ENCODE measurements at regions not wholly inside any gene's neighbourhood (a gene's known extent, or its start where the extent isn't known, plus 50 kb on each side); places are given as distances from the start of the nearest gene placed in this dataset.

DNA sequence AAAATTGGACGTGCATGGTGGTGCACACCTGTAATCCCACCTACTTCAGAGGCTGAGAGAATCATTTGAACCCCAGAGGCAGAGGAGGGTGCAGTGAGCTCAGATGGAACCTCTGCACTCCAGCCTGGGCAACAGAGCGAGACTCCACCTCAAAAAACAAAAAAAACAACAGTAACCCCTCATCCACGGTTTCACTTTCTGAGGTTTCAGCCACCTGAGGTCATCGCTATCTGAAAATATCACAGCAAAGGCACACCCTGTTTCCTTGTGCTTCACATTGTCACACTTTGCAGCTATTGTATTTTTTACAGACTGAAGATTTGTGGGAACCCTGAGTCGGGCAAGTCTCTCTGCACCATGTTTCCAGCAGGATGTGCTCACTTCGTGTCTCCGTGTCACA is 54.1 kb upstream of the FOXQ1 start:
- H3K36me3 ChIP-seq (ENCODE audit: low read depth) = no peaks in the 10 kb centered on the region
- H3K9ac ChIP-seq = no peak overlapping the region
- in situ Hi-C loops (cut with MboI) = no loop called here
- H3K9me3 ChIP-seq (ENCODE audit: low read depth) = no peaks in the 10 kb centered on the region
- no peak overlapping the region for H3K27ac ChIP-seq
- H2AFZ ChIP-seq = no peak overlapping the region
- H3K9me2 ChIP-seq (ENCODE audit: insufficient read depth) = no peaks in the 10 kb centered on the region
- H3K27me3 ChIP-seq (replicated peaks; ENCODE audit: insufficient read depth) = no peaks in the 10 kb centered on the region
- H4K20me1 ChIP-seq (ENCODE audit: insufficient read depth) = no peaks in the 10 kb centered on the region
- H3F3A ChIP-seq (ENCODE audit: insufficient read depth) = no peaks in the 10 kb centered on the region
- 94 to 96% methylated on average over 7 of the region's 7 CpGs for WGBS, 2 experiments (ENCODE audit: low coverage in 1 of 2, low lambda C conversion rate in 2 of 2, missing lambda C conversion rate in 2 of 2)
- peaks cover 7% of the 10 kb centered on the region; the same call in 1 of the 2 replicates for H3K4me1 ChIP-seq (ENCODE audit: insufficient read depth)
- no peak for DNase-seq
- no peak overlapping the region for H3K4me3 ChIP-seq
- no peaks in the 10 kb centered on the region for H3K79me2 ChIP-seq (ENCODE audit: insufficient read depth)
- TF ChIP-seq EZH2 (IDR thresholded peaks at IDR 0.05; ENCODE audit: insufficient read depth, poor library complexity, severe bottlenecking) (no peak), EZH2phosphoT487 (IDR thresholded peaks at IDR 0.05; ENCODE audit: insufficient read depth, low read depth) (no peak)
- no peak overlapping the region for H3K4me2 ChIP-seq (ENCODE audit: unreplicated experiment)

GRCh38 chr6:1256435-1257008 is 55.4 kb upstream of the FOXQ1 start:
- H3K9ac ChIP-seq = no peak overlapping the region

DNA sequence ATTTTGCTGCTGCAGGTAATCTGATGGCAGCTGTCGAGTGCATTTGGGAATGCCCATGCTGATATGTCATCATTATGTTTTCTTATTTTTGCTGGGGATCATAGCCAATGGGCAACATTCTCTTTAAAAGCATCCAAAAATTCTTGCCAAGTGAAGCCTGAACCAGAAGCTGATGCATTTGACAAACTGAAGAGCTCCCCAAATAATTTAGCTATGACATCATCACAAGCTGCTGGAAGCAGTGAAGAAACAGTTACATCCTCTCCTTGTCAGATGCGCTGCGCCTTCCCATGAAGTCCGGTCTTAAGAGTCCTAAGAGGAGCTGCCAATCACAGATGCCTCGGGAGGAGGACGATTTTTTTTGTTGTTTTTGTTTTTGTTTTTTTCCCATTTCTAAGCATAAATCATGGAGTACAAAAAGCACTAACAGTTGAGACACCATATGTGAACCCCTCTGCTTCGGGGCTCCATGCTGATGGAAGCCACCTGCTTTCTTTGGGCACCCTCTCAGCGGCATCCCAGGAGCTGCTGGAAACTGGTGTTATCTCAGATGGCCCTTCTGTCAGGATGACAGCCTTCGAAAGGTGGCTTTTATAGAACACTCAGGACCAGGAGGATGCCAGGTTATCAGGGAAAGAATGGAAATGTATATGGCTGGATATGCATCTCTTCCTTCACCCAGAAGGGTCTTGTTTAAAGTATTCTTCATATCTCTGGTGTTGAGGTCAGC is 56.1 kb upstream of the FOXQ1 start:
- Histone ChIP-seq H3K79me2 (ENCODE audit: insufficient read depth) (no peaks in the 10 kb centered on the region), H3K9ac (no peak overlapping the region), H3F3A (ENCODE audit: insufficient read depth) (no peaks in the 10 kb centered on the region), H3K27ac (no peak overlapping the region), H3K36me3 (ENCODE audit: low read depth) (no peaks in the 10 kb centered on the region), H3K9me3 (ENCODE audit: low read depth) (no peaks in the 10 kb centered on the region), H3K4me1 (ENCODE audit: insufficient read depth) (peaks cover 7% of the 10 kb centered on the region; the same call in 1 of the 2 replicates), H3K9me2 (ENCODE audit: insufficient read depth) (no peaks in the 10 kb centered on the region), H2AFZ (no peak overlapping the region), H3K4me2 (ENCODE audit: unreplicated experiment) (peak overlapping the region; percentile 14), H4K20me1 (ENCODE audit: insufficient read depth) (no peaks in the 10 kb centered on the region), H3K27me3 (replicated peaks; ENCODE audit: insufficient read depth) (0 out of 2 replicates have a peak, but pooled peaks cover 6% of the 10 kb centered on the region), H3K4me3 (no peak overlapping the region)
- TF ChIP-seq EZH2 (IDR thresholded peaks at IDR 0.05; ENCODE audit: insufficient read depth, poor library complexity, severe bottlenecking) (no peak), EZH2phosphoT487 (IDR thresholded peaks at IDR 0.05; ENCODE audit: insufficient read depth, low read depth) (no peak)
- peak; percentile 75 for DNase-seq
- 21 to 24% methylated on average over 9 of the region's 9 CpGs for WGBS, 2 experiments (ENCODE audit: low coverage in 1 of 2, low lambda C conversion rate in 2 of 2, missing lambda C conversion rate in 2 of 2)
- in situ Hi-C loops (cut with MboI) = no loop called here

More at GRCh38 chr6:1256435-1257008, 55.4 kb upstream of the FOXQ1 start:
- Histone ChIP-seq H3K79me2 (ENCODE audit: insufficient read depth) (no peaks in the 10 kb centered on the region), H3K4me3 (no peak overlapping the region), H2AFZ (no peak overlapping the region), H4K20me1 (ENCODE audit: insufficient read depth) (no peaks in the 10 kb centered on the region), H3F3A (ENCODE audit: insufficient read depth) (no peaks in the 10 kb centered on the region), H3K4me2 (ENCODE audit: unreplicated experiment) (no peak overlapping the region), H3K36me3 (ENCODE audit: low read depth) (no peaks in the 10 kb centered on the region), H3K9me2 (ENCODE audit: insufficient read depth) (no peaks in the 10 kb centered on the region), H3K9me3 (ENCODE audit: low read depth) (no peaks in the 10 kb centered on the region), H3K27me3 (replicated peaks; ENCODE audit: insufficient read depth) (0 out of 2 replicates have a peak, but pooled peaks cover 2% of the 10 kb centered on the region), H3K27ac (no peak overlapping the region), H3K4me1 (ENCODE audit: insufficient read depth) (peaks cover 7% of the 10 kb centered on the region; the same call in 1 of the 2 replicates)
- no peak for DNase-seq
- WGBS, 2 experiments (ENCODE audit: low coverage in 1 of 2, low lambda C conversion rate in 2 of 2, missing lambda C conversion rate in 2 of 2) = 91 to 96% methylated on average over 8 of the region's 8 CpGs
- in situ Hi-C loops (cut with MboI) = no loop called here
- TF ChIP-seq EZH2phosphoT487 (IDR thresholded peaks at IDR 0.05; ENCODE audit: insufficient read depth, low read depth) = no peak

GRCh38 chr6:1254326-1254725 is 57.6 kb upstream of the FOXQ1 start:
- in situ Hi-C loops (cut with MboI) = no loop called here
- H3K27me3 ChIP-seq (replicated peaks; ENCODE audit: insufficient read depth) = 0 out of 2 replicates have a peak, but pooled peaks cover 6% of the 10 kb centered on the region
- no peak overlapping the region for H3K4me3 ChIP-seq
- TF ChIP-seq EZH2phosphoT487 (IDR thresholded peaks at IDR 0.05; ENCODE audit: insufficient read depth, low read depth) (no peak), EZH2 (IDR thresholded peaks at IDR 0.05; ENCODE audit: insufficient read depth, poor library complexity, severe bottlenecking) (no peak)
- no peak overlapping the region for H2AFZ ChIP-seq
- H3K36me3 ChIP-seq (ENCODE audit: low read depth) = no peaks in the 10 kb centered on the region
- H3K27ac ChIP-seq = no peak overlapping the region
- no peaks in the 10 kb centered on the region for H3K79me2 ChIP-seq (ENCODE audit: insufficient read depth)
- peaks cover 7% of the 10 kb centered on the region; the same call in 1 of the 2 replicates for H3K4me1 ChIP-seq (ENCODE audit: insufficient read depth)
- H3K4me2 ChIP-seq (ENCODE audit: unreplicated experiment) = no peak overlapping the region
- H3K9ac ChIP-seq = no peak overlapping the region
- no peaks in the 10 kb centered on the region for H4K20me1 ChIP-seq (ENCODE audit: insufficient read depth)
- DNase-seq = no peak
- H3F3A ChIP-seq (ENCODE audit: insufficient read depth) = no peaks in the 10 kb centered on the region
- WGBS, 2 experiments (ENCODE audit: low coverage in 1 of 2, low lambda C conversion rate in 2 of 2, missing lambda C conversion rate in 2 of 2) = 88 to 89% methylated on average over 4 of the region's 4 CpGs
- no peaks in the 10 kb centered on the region for H3K9me2 ChIP-seq (ENCODE audit: insufficient read depth)
- H3K9me3 ChIP-seq (ENCODE audit: low read depth) = no peaks in the 10 kb centered on the region

Data from GM23248 (cell line).